ENCODE measurements at regions not wholly inside any gene's neighbourhood (a gene's known extent, or its start where the extent isn't known, plus 50 kb on each side); places are given as distances from the start of the nearest gene placed in this dataset.

DNA sequence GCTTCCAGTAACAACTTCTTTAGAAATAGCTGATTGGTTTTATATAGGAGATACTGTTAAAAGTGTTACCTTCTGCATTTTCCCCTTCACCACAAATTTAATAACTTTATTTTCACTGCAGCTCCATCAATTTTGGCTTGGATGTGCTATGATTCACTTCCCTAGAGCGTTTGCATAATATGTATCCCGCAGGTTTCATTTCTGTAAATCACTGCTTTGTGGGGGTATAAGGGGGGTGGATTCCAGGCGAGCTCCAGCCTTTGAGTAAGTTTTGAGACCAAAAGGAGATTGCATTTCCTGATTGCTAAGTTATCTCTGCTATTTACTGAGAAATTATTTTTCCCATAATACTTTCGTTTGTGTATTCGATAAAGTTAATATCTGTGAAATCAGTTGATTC is 232.6 kb downstream of the TBL1XR1 start:
- TF ChIP-seq CTCF (IDR thresholded peaks at IDR 0.05) = no peak
- no peak for TF ChIP-seq POLR2A (IDR thresholded peaks at IDR 0.05)
